ENCODE measurements at regions not wholly inside any gene's neighbourhood (a gene's known extent, or its start where the extent isn't known, plus 50 kb on each side); places are given as distances from the start of the nearest gene placed in this dataset.

DNA sequence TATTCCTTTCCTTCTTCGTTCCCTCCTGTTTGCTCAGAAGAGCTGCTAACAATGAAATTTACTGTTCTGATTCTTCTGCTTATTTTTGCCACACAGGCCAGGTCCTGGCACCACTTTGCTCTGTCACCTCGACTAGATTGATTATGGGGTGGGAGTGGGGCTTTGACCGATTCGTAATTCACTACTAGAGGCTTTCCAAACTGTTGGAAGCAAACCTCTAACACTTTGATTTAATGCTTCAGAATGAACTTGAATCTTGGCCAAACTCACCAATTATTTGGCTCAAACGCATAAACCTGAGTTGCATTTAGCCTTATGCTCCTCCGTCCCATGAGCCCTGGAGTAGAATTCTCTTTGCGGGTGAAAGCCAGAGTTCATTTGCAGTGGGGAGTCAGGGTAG lies 476.2 kb upstream of the FZD8 start:
- TF ChIP-seq, protein P1, sequence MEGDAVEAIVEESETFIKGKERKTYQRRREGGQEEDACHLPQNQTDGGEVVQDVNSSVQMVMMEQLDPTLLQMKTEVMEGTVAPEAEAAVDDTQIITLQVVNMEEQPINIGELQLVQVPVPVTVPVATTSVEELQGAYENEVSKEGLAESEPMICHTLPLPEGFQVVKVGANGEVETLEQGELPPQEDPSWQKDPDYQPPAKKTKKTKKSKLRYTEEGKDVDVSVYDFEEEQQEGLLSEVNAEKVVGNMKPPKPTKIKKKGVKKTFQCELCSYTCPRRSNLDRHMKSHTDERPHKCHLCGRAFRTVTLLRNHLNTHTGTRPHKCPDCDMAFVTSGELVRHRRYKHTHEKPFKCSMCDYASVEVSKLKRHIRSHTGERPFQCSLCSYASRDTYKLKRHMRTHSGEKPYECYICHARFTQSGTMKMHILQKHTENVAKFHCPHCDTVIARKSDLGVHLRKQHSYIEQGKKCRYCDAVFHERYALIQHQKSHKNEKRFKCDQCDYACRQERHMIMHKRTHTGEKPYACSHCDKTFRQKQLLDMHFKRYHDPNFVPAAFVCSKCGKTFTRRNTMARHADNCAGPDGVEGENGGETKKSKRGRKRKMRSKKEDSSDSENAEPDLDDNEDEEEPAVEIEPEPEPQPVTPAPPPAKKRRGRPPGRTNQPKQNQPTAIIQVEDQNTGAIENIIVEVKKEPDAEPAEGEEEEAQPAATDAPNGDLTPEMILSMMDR (IDR thresholded peaks at IDR 0.05) = no peak
- no peak for TF ChIP-seq POLR2A (IDR thresholded peaks at IDR 0.05)
